ENCODE measurements at regions not wholly inside any gene's neighbourhood (a gene's known extent, or its start where the extent isn't known, plus 50 kb on each side); places are given as distances from the start of the nearest gene placed in this dataset.
"Not testable (repeated sequence)": the region's sequence is repeated elsewhere in the genome, so short reads cannot be mapped to it uniquely, and the experiment has no call there.

DNA sequence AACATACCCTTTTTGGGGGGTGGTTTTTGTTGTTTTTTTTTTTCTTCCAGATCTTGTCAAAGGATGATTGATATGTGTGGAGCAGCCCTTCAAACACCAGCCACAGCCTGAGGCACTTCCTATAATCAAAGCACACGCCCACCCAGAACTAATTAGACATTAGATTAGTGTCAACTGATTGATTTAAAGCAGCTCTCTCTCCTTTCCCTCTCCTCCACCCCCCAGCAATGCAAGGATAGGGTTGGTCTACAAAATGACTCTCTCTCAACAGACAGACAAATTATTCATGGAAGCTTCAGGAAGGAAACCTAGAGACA, 250.3 kb upstream of the SOX9 start:
- H3K27me3 Mint-ChIP-seq (ENCODE audit: unreplicated experiment) = no peaks in the 10 kb centered on the region
- no TSS peak for BruUV-seq (replicated peaks)
- TF ChIP-seq, protein P1, sequence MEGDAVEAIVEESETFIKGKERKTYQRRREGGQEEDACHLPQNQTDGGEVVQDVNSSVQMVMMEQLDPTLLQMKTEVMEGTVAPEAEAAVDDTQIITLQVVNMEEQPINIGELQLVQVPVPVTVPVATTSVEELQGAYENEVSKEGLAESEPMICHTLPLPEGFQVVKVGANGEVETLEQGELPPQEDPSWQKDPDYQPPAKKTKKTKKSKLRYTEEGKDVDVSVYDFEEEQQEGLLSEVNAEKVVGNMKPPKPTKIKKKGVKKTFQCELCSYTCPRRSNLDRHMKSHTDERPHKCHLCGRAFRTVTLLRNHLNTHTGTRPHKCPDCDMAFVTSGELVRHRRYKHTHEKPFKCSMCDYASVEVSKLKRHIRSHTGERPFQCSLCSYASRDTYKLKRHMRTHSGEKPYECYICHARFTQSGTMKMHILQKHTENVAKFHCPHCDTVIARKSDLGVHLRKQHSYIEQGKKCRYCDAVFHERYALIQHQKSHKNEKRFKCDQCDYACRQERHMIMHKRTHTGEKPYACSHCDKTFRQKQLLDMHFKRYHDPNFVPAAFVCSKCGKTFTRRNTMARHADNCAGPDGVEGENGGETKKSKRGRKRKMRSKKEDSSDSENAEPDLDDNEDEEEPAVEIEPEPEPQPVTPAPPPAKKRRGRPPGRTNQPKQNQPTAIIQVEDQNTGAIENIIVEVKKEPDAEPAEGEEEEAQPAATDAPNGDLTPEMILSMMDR (IDR thresholded peaks at IDR 0.05; ENCODE audit: unreplicated experiment) = no peak
- DNase-seq = no peak
- H3K9me3 Mint-ChIP-seq (ENCODE audit: low read depth, unreplicated experiment) = no peaks in the 10 kb centered on the region
- no peaks in the 10 kb centered on the region for H3K36me3 Mint-ChIP-seq (ENCODE audit: insufficient read depth, unreplicated experiment)
- CTCF ChIA-PET = no interaction called here
- H3K4me1 Mint-ChIP-seq (ENCODE audit: low read depth, unreplicated experiment) = no peaks in the 10 kb centered on the region
- intact Hi-C loops (cut with micrococcal nuclease; ENCODE audit: unreplicated experiment) = no loop called here
- H3K27ac Mint-ChIP-seq (ENCODE audit: unreplicated experiment) = no peak overlapping the region
- H3K4me3 Mint-ChIP-seq (ENCODE audit: low read depth, unreplicated experiment) = no peak overlapping the region

DNA sequence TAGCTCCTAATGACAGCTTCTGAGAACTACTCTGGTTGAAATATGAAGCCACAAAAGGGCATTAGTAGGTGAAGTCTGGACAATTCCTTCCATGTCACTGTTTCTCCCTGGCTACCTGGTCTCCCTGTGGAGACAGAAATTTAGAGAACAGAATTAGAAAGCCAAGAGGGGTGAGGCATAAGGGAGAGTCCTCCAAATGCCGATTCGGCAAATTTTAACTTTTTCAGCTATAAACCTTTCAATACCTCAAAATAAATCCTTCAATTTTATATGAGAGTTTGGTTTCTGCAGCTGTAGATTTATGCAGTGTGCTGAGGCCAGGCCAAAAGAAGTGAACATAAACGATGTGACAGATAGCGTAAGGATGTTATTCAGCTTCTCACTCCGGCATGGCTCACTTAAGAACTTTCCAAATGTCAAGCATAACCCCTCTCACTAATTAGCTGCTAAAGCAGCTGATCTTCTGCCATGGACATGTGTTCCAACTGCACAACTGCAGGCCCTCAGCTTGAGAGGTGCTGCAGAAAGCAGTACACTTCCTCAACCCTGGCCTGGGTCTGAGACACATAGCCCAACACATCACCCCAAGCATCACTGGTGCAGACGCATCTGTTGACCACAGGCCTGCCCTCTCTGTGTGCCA, 247.9 kb upstream of the SOX9 start:
- H3K27me3 Mint-ChIP-seq (ENCODE audit: unreplicated experiment) = no peaks in the 10 kb centered on the region
- TF ChIP-seq, protein P1 (IDR thresholded peaks at IDR 0.05; ENCODE audit: unreplicated experiment) = no peak
- no peak overlapping the region for H3K27ac Mint-ChIP-seq (ENCODE audit: unreplicated experiment)
- no TSS peak for BruUV-seq (replicated peaks)
- no peaks in the 10 kb centered on the region for H3K36me3 Mint-ChIP-seq (ENCODE audit: insufficient read depth, unreplicated experiment)
- H3K9me3 Mint-ChIP-seq (ENCODE audit: low read depth, unreplicated experiment) = no peaks in the 10 kb centered on the region
- CTCF ChIA-PET = interaction anchor here (0.5 kb wide), 1 partner anchor 25 kb away, joined by 3 read pairs; no protein-coding TSS in a partner anchor
- H3K4me3 Mint-ChIP-seq (ENCODE audit: low read depth, unreplicated experiment) = no peak overlapping the region
- DNase-seq = no peak
- intact Hi-C loops (cut with micrococcal nuclease; ENCODE audit: unreplicated experiment) = no loop called here
- no peaks in the 10 kb centered on the region for H3K4me1 Mint-ChIP-seq (ENCODE audit: low read depth, unreplicated experiment)

DNA sequence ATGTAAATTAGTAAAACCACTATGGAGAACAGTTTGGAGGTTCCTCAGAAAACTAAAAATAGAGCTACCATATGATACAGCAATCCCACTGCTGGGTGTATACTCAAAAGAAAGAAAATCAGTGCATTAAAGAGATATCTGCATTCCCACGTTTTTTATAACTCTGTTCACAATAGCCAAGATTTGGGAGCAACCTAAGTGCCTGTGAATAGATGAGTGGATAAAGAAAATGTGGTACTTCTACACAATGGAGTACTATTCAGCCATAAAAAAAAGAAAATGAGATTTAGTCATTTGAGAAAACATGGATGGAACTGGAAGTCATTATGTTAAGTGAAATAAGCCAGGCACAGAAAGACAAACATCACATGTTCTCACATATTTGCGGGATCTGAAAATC, 246.0 kb upstream of the SOX9 start:
- H3K9me3 Mint-ChIP-seq (ENCODE audit: low read depth, unreplicated experiment); H3K36me3 Mint-ChIP-seq (ENCODE audit: insufficient read depth, unreplicated experiment); H3K4me3 Mint-ChIP-seq (ENCODE audit: low read depth, unreplicated experiment); H3K27ac Mint-ChIP-seq (ENCODE audit: unreplicated experiment); CTCF ChIA-PET; H3K27me3 Mint-ChIP-seq (ENCODE audit: unreplicated experiment); H3K4me1 Mint-ChIP-seq (ENCODE audit: low read depth, unreplicated experiment); BruUV-seq (replicated peaks); DNase-seq; intact Hi-C loops (cut with micrococcal nuclease; ENCODE audit: unreplicated experiment): not testable (repeated sequence)

DNA sequence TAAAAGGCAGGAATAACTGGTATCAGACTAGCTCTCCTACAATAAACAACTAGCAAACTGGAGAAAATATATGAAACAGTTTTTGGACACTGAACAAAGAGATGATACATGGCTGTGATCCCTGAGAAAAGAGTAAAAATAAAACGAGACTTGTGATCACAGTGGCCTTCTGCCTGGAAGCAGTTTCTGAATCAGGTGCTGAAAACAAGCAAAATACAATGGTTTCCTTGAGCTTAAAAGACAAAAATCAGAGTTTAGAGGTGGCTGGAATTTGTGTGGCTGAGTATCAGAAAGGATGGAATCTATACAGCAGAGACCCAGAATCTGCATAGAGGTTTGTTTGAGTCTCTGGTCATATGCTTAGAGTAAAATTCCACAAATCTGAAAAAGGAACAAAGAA, 242.5 kb upstream of the SOX9 start:
- Mint-ChIP-seq H3K9me3 (ENCODE audit: low read depth, unreplicated experiment) (no peaks in the 10 kb centered on the region), H3K4me1 (ENCODE audit: low read depth, unreplicated experiment) (no peaks in the 10 kb centered on the region), H3K36me3 (ENCODE audit: insufficient read depth, unreplicated experiment) (no peaks in the 10 kb centered on the region), H3K4me3 (ENCODE audit: low read depth, unreplicated experiment) (no peak overlapping the region), H3K27me3 (ENCODE audit: unreplicated experiment) (peaks cover 15% of the 10 kb centered on the region), H3K27ac (ENCODE audit: unreplicated experiment) (no peak overlapping the region)
- TF ChIP-seq, protein P1 (IDR thresholded peaks at IDR 0.05; ENCODE audit: unreplicated experiment) = no peak
- CTCF ChIA-PET = no interaction called here
- DNase-seq = no peak
- BruUV-seq (replicated peaks) = no TSS peak
- intact Hi-C loops (cut with micrococcal nuclease; ENCODE audit: unreplicated experiment) = no loop called here

DNA sequence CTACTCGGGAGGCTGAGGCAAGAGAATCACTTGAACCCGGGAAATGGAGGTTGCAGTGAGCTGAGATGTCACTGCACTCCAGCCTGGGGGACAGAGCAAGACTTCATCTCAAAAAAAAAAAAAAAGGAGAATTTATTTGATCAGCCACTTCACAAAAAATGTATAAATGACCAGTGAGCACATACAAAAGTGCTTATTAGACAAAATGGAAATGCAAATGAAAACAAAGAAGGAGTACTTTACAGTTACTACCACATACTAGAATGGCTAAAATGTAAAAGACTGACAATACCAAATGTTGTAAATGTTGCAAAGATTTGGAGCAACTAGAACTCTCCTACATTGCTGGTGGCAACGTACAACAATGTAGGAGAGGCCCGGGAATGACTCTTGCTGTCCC, 241.8 kb upstream of the SOX9 start:
- Mint-ChIP-seq H3K36me3 (ENCODE audit: insufficient read depth, unreplicated experiment) (no peaks in the 10 kb centered on the region), H3K27me3 (ENCODE audit: unreplicated experiment) (peaks cover 15% of the 10 kb centered on the region), H3K4me1 (ENCODE audit: low read depth, unreplicated experiment) (no peaks in the 10 kb centered on the region), H3K9me3 (ENCODE audit: low read depth, unreplicated experiment) (no peaks in the 10 kb centered on the region), H3K27ac (ENCODE audit: unreplicated experiment) (no peak overlapping the region), H3K4me3 (ENCODE audit: low read depth, unreplicated experiment) (no peak overlapping the region)
- DNase-seq = no peak
- TF ChIP-seq, protein P1 (IDR thresholded peaks at IDR 0.05; ENCODE audit: unreplicated experiment) = no peak
- CTCF ChIA-PET = no interaction called here
- no TSS peak for BruUV-seq (replicated peaks)
- intact Hi-C loops (cut with micrococcal nuclease; ENCODE audit: unreplicated experiment) = no loop called here
